ENCODE measurements at regions not wholly inside any gene's neighbourhood (a gene's known extent, or its start where the extent isn't known, plus 50 kb on each side); places are given as distances from the start of the nearest gene placed in this dataset.

- no peak overlapping the region for H3K9ac ChIP-seq (replicated peaks; ENCODE audit: extremely low read depth, insufficient read depth, low read length)
- no TSS peak for BruUV-seq (replicated peaks)
- H3K79me2 ChIP-seq (ENCODE audit: control insufficient read depth, insufficient read depth, low read length), result no peaks in the 10 kb centered on the region
- H3K9me3 ChIP-seq (replicated peaks; ENCODE audit: control insufficient read depth, insufficient read depth, low read length), result no peaks in the 10 kb centered on the region
- no peak overlapping the region for H3K4me3 ChIP-seq (replicated peaks in 1 of 3; ENCODE audit: insufficient read depth in 1 of 3, low read depth in 1 of 3, low read length in 3 of 3)
- CTCF ChIA-PET, result interaction anchor here (3.9 kb wide), 1 partner anchor 15 kb away, joined by 19 read pairs; no protein-coding TSS in a partner anchor
- no peaks in the 10 kb centered on the region for H3K36me3 ChIP-seq (ENCODE audit: control insufficient read depth in 2 of 2, extremely low read depth in 1 of 2, insufficient read depth in 2 of 2, low read length in 2 of 2)
- H3K4me2 ChIP-seq (ENCODE audit: insufficient read depth, low read length), result no peak overlapping the region
- no peak for TF ChIP-seq GATA2 (IDR thresholded peaks at IDR 0.05; ENCODE audit: insufficient read depth, insufficient read length, low read depth, low read length)
- TF ChIP-seq FOS (IDR thresholded peaks at IDR 0.05; ENCODE audit: borderline replicate concordance, insufficient read depth, low read length), result no peak
- no peak for TF ChIP-seq JUN (IDR thresholded peaks at IDR 0.05; ENCODE audit: borderline replicate concordance, insufficient read depth, insufficient read length, low read depth)
- TF ChIP-seq CTCF (IDR thresholded peaks at IDR 0.05; ENCODE audit: extremely low read depth in 1 of 2, insufficient read depth in 1 of 2, low read depth in 1 of 2, low read length in 2 of 2), result no peak
- TF ChIP-seq POLR2AphosphoS5 (IDR thresholded peaks at IDR 0.05; ENCODE audit: insufficient read depth, low read depth, low read length), result no peak
- TF ChIP-seq MAX (IDR thresholded peaks at IDR 0.05; ENCODE audit: insufficient read depth, insufficient read length), result no peak
- TF ChIP-seq EZH2 (IDR thresholded peaks at IDR 0.05; ENCODE audit: borderline replicate concordance, low read depth, low read length, severe bottlenecking), result no peak
- no peak for TF ChIP-seq MYC (IDR thresholded peaks at IDR 0.05; ENCODE audit: low read depth, low read length)
- TF ChIP-seq POLR2A (IDR thresholded peaks at IDR 0.05; ENCODE audit: low read depth, low read length), result no peak
- intact Hi-C loops (cut with micrococcal nuclease) (loop anchor here (10.0 kb wide), 1 partner anchor 1153 kb away; no protein-coding TSS in a partner anchor), dilution Hi-C loops (cut with MboI; ENCODE audit: extremely low pct_ligation_motif_present, low sequenced_read_pairs) (no loop called here)
- H2AFZ ChIP-seq (ENCODE audit: low read depth, low read length), result no peak overlapping the region
- H3K27ac ChIP-seq (ENCODE audit: insufficient read depth, low read depth, low read length), result no peak overlapping the region
- no peaks in the 10 kb centered on the region for H3K9me1 ChIP-seq (replicated peaks; ENCODE audit: control insufficient read depth, extremely low read depth, insufficient read depth, low read length)
- POLR2A ChIA-PET, result no interaction called here
- DNase-seq (ENCODE audit: low read depth, low spot score) (no peak), FAIRE-seq (no peak)
- no peaks in the 10 kb centered on the region for H4K20me1 ChIP-seq (replicated peaks; ENCODE audit: control insufficient read depth, extremely low read depth, insufficient read depth, low read length)
- peaks cover 3% of the 10 kb centered on the region for H3K4me1 ChIP-seq (ENCODE audit: control insufficient read depth, extremely low read depth, insufficient read depth, low read length)
- peaks cover 0 to 2% of the 10 kb centered on the region in 2 experiments for H3K27me3 ChIP-seq (ENCODE audit: control insufficient read depth in 2 of 2, insufficient read depth in 2 of 2, low read length in 2 of 2)
These were observed 72.1 kb downstream of the JRKL start for GRCh38 chr11:96461871-96462270.

Measured in endothelial cell of umbilical vein (primary cell).